22Rv1 (cell line): ENCODE measurements at regions not wholly inside any gene's neighbourhood (a gene's known extent, or its start where the extent isn't known, plus 50 kb on each side); places are given as distances from the start of the nearest gene placed in this dataset.

Experiments used
- ZFX ChIP-seq: fragments of 450-650 bp; IDR thresholded peaks from 2 replicates; pipeline ENCODE4 v1.6.1; 2017; ENCODE audit warnings: antibody characterized with exemption, borderline replicate concordance
- TF ChIP-seq, protein P1 (sequence below): fragments of 450-650 bp; IDR thresholded peaks from 2 replicates; pipeline ENCODE4 v1.5.1; 2017; ENCODE audit warnings: mild to moderate bottlenecking

DNA sequence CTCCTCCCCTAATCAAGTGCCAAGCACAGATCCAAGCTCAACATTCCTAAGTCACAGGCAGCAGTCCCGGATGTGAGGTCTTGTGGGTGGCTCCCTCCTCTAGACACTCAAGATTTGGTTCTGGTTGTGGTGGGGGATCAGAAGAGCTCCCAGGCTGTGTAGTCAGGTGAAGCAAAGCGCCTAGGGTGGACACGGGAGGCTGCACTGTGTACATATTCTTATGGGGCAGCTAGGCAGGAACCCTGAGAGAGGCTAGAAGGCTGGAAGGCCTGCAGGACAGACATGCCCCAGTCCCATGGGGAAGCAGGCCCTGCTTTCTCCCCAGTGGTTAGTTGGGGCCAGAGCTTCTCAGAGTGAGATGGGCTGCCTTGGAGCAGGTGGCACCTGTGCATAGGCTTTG lies 118.9 kb downstream of the DDX3Y start:
- TF ChIP-seq, protein P1, sequence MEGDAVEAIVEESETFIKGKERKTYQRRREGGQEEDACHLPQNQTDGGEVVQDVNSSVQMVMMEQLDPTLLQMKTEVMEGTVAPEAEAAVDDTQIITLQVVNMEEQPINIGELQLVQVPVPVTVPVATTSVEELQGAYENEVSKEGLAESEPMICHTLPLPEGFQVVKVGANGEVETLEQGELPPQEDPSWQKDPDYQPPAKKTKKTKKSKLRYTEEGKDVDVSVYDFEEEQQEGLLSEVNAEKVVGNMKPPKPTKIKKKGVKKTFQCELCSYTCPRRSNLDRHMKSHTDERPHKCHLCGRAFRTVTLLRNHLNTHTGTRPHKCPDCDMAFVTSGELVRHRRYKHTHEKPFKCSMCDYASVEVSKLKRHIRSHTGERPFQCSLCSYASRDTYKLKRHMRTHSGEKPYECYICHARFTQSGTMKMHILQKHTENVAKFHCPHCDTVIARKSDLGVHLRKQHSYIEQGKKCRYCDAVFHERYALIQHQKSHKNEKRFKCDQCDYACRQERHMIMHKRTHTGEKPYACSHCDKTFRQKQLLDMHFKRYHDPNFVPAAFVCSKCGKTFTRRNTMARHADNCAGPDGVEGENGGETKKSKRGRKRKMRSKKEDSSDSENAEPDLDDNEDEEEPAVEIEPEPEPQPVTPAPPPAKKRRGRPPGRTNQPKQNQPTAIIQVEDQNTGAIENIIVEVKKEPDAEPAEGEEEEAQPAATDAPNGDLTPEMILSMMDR, result no peak
- no peak for TF ChIP-seq ZFX
